CD4-positive, alpha-beta T cell treated with Interleukin-15 for 1 hour (primary cell): ENCODE measurements at regions not wholly inside any gene's neighbourhood (a gene's known extent, or its start where the extent isn't known, plus 50 kb on each side); places are given as distances from the start of the nearest gene placed in this dataset.

Experiments used
- DNase-seq: peaks from one replicate; pipeline ENCODE4 v3.0.0-alpha.2; 2020

- DNase-seq, result no peak
These were observed 1286.4 kb downstream of the GRIK2 start for GRCh38 chr6:102679865-102680264.

- no peak for DNase-seq
These were observed 1283.7 kb downstream of the GRIK2 start for GRCh38 chr6:102677225-102677624.

GRCh38 chr6:102670735-102671134, 1277.2 kb downstream of the GRIK2 start:
- DNase-seq, result no peak

GRCh38 chr6:102662851-102663250, 1269.3 kb downstream of the GRIK2 start:
- DNase-seq, result no peak

- DNase-seq, result no peak
These were observed 1266.8 kb downstream of the GRIK2 start for GRCh38 chr6:102660303-102660702.

- no peak for DNase-seq
These were observed 1262.3 kb downstream of the GRIK2 start for GRCh38 chr6:102655823-102656222.

GRCh38 chr6:102641426-102641825, 1247.9 kb downstream of the GRIK2 start:
- DNase-seq, result no peak

- DNase-seq, result no peak
These were observed 1238.4 kb downstream of the GRIK2 start for GRCh38 chr6:102631921-102632320.

GRCh38 chr6:102623201-102623600, 1229.7 kb downstream of the GRIK2 start:
- no peak for DNase-seq

GRCh38 chr6:102619585-102619984, 1226.1 kb downstream of the GRIK2 start:
- DNase-seq, result no peak

- DNase-seq, result no peak
These were observed 1189.1 kb downstream of the GRIK2 start for GRCh38 chr6:102582569-102582968.

- no peak for DNase-seq
These were observed 1188.0 kb downstream of the GRIK2 start for GRCh38 chr6:102581378-102582124.

GRCh38 chr6:102571236-102571908, 1177.9 kb downstream of the GRIK2 start:
- no peak for DNase-seq

- DNase-seq, result no peak
These were observed 1169.2 kb downstream of the GRIK2 start for GRCh38 chr6:102562713-102563112.

- no peak for DNase-seq
These were observed 1159.7 kb downstream of the GRIK2 start for GRCh38 chr6:102553214-102553613.

GRCh38 chr6:102549221-102549874, 1155.8 kb downstream of the GRIK2 start:
- DNase-seq, result no peak

- DNase-seq, result no peak
These were observed 1131.8 kb downstream of the GRIK2 start for GRCh38 chr6:102525336-102525735.

- no peak for DNase-seq
These were observed 1127.5 kb downstream of the GRIK2 start for GRCh38 chr6:102520966-102521365.

GRCh38 chr6:102517506-102517905, 1124.0 kb downstream of the GRIK2 start:
- no peak for DNase-seq

GRCh38 chr6:102501615-102502014, 1108.1 kb downstream of the GRIK2 start:
- no peak for DNase-seq

GRCh38 chr6:102494808-102495207, 1101.3 kb downstream of the GRIK2 start:
- DNase-seq, result no peak

GRCh38 chr6:102493485-102493884, 1100.0 kb downstream of the GRIK2 start:
- no peak for DNase-seq

- DNase-seq, result no peak
These were observed 1095.2 kb downstream of the GRIK2 start for GRCh38 chr6:102488729-102489128.

GRCh38 chr6:102485480-102485879, 1092.0 kb downstream of the GRIK2 start:
- DNase-seq, result no peak
